Left hindlimb (tissue), 1 donor: ENCODE measurements at regions not wholly inside any gene's neighbourhood (a gene's known extent, or its start where the extent isn't known, plus 50 kb on each side); places are given as distances from the start of the nearest gene placed in this dataset.
"Not testable (repeated sequence)": the region's sequence is repeated elsewhere in the genome, so short reads cannot be mapped to it uniquely, and the experiment has no call there.

Experiments
- DNase-seq: peaks from one replicate; pipeline ENCODE4 v3.0.0-alpha.2; 2018

- DNase-seq: no peak
Observed at GRCh38 chr2:236417150-236417549, 152.5 kb upstream of the ACKR3 start.

GRCh38 chr2:236430584-236430983, 139.0 kb upstream of the ACKR3 start:
- no peak for DNase-seq

GRCh38 chr2:236434593-236434992, 135.0 kb upstream of the ACKR3 start:
- DNase-seq: no peak

- DNase-seq: no peak
Observed at GRCh38 chr2:236440110-236440881, 129.3 kb upstream of the ACKR3 start.

GRCh38 chr2:236444187-236444586, 125.4 kb upstream of the ACKR3 start:
- DNase-seq: no peak

GRCh38 chr2:236445678-236446077, 123.9 kb upstream of the ACKR3 start:
- no peak for DNase-seq

GRCh38 chr2:236446521-236446920, 123.1 kb upstream of the ACKR3 start:
- no peak for DNase-seq

- no peak for DNase-seq
Observed at GRCh38 chr2:236449167-236449761, 120.4 kb upstream of the ACKR3 start.

- DNase-seq: no peak
Observed at GRCh38 chr2:236452238-236452637, 117.4 kb upstream of the ACKR3 start.

- no peak for DNase-seq
Observed at GRCh38 chr2:236454076-236454475, 115.5 kb upstream of the ACKR3 start.

GRCh38 chr2:236459393-236459792, 110.2 kb upstream of the ACKR3 start:
- no peak for DNase-seq

GRCh38 chr2:236464140-236464539, 105.5 kb upstream of the ACKR3 start:
- no peak for DNase-seq

- no peak for DNase-seq
Observed at GRCh38 chr2:236472720-236473495, 96.7 kb upstream of the ACKR3 start.

- DNase-seq: no peak
Observed at GRCh38 chr2:236473691-236474090, 95.9 kb upstream of the ACKR3 start.

GRCh38 chr2:236479814-236480213, 89.8 kb upstream of the ACKR3 start:
- DNase-seq: no peak

GRCh38 chr2:236483102-236483501, 86.5 kb upstream of the ACKR3 start:
- DNase-seq: no peak

GRCh38 chr2:236485519-236485918, 84.1 kb upstream of the ACKR3 start:
- DNase-seq: no peak

GRCh38 chr2:236489083-236489482, 80.5 kb upstream of the ACKR3 start:
- DNase-seq: not testable (repeated sequence)

GRCh38 chr2:236489895-236490404, 79.7 kb upstream of the ACKR3 start:
- no peak for DNase-seq

- DNase-seq: no peak
Observed at GRCh38 chr2:236496340-236496739, 73.3 kb upstream of the ACKR3 start.

- no peak for DNase-seq
Observed at GRCh38 chr2:236498369-236498768, 71.3 kb upstream of the ACKR3 start.

- DNase-seq: no peak
Observed at GRCh38 chr2:236499691-236500578, 69.7 kb upstream of the ACKR3 start.

GRCh38 chr2:236501026-236501425, 68.6 kb upstream of the ACKR3 start:
- no peak for DNase-seq
